CD14-positive monocyte (primary cell): ENCODE measurements at regions not wholly inside any gene's neighbourhood (a gene's known extent, or its start where the extent isn't known, plus 50 kb on each side); places are given as distances from the start of the nearest gene placed in this dataset.
"Not testable (repeated sequence)": the region's sequence is repeated elsewhere in the genome, so short reads cannot be mapped to it uniquely, and the experiment has no call there.

Source experiments
- DNase-seq, 3 donors: peaks; one replicate each; pipeline ENCODE4 v3.0.0-alpha.2; 2011 to 2022
- H2AFZ ChIP-seq: 2 replicates; pipeline ENCODE4 v1.6.0; 2012; ENCODE audit warnings: mild to moderate bottlenecking, low read depth, low read length, inconsistent platforms; ENCODE audit not compliant: insufficient read depth, poor library complexity, severe bottlenecking
- H3K27ac ChIP-seq, 2 donors: 1 replicate in 1 of 2; 2 replicates in 1 of 2; pipeline ENCODE4 v1.5.1; 2012 to 2013; ENCODE audit warnings: low read length in 2 of 2, control low read depth in 1 of 2, inconsistent platforms in 1 of 2, low read depth in 1 of 2, mild to moderate bottlenecking in 1 of 2
- H3K27me3 ChIP-seq, 2 donors: one replicate each; pipeline versions ENCODE4 v1.6.0 to v1.6.1; 2011 to 2013; ENCODE audit warnings: low read length in 2 of 2; ENCODE audit not compliant: control insufficient read depth in 2 of 2, insufficient read depth in 2 of 2
- H3K36me3 ChIP-seq, 2 donors: replicated peaks in 1 of 2; 1 replicate in 1 of 2; 2 replicates in 1 of 2; pipeline versions ENCODE4 v1.5.1 to v1.6.1; 2012 to 2013; ENCODE audit warnings: low read length in 2 of 2, control low read depth in 1 of 2, inconsistent platforms in 1 of 2, mild to moderate bottlenecking in 1 of 2; ENCODE audit not compliant: insufficient read depth in 2 of 2, control insufficient read depth in 1 of 2
- H3K4me1 ChIP-seq, 2 donors: 1 replicate in 1 of 2; 2 replicates in 1 of 2; pipeline versions ENCODE4 v1.5.1 to v1.6.1; 2012 to 2013; ENCODE audit warnings: low read length in 2 of 2, control low read depth in 1 of 2, inconsistent platforms in 1 of 2, mild to moderate bottlenecking in 1 of 2, moderate library complexity in 1 of 2; ENCODE audit not compliant: insufficient read depth in 2 of 2, control insufficient read depth in 1 of 2
- H3K4me2 ChIP-seq: replicated peaks from 2 replicates; pipeline ENCODE3; 2012; ENCODE audit warnings: low read length, moderate library complexity, mild to moderate bottlenecking; ENCODE audit not compliant: poor library complexity, severe bottlenecking; ENCODE audit errors: extremely low read depth
- H3K4me3 ChIP-seq, 3 experiments: fragments of 200-600 bp in 1 of 3; sonication (generic) in 1 of 3; replicated peaks in 1 of 3; 1 replicate in 2 of 3; 2 replicates in 1 of 3; pipeline ENCODE4 v1.5.1; 2011 to 2013; ENCODE audit warnings: low read length in 3 of 3, mild to moderate bottlenecking in 3 of 3, control low read depth in 2 of 3, low read depth in 2 of 3, inconsistent platforms in 1 of 3, moderate library complexity in 1 of 3
- H3K79me2 ChIP-seq: 2 replicates; pipeline ENCODE4 v1.6.0; 2012; ENCODE audit warnings: mild to moderate bottlenecking, control low read depth, inconsistent platforms, low read length, moderate library complexity; ENCODE audit not compliant: insufficient read depth
- H3K9ac ChIP-seq: 2 replicates; pipeline ENCODE4 v1.6.0; 2017; ENCODE audit warnings: low read length, mild to moderate bottlenecking; ENCODE audit not compliant: insufficient read depth, poor library complexity, severe bottlenecking
- H3K9me3 ChIP-seq, 2 donors: replicated peaks in 1 of 2; 1 replicate in 1 of 2; 2 replicates in 1 of 2; pipeline versions ENCODE4 v1.5.1 to v1.6.1; 2012 to 2013; ENCODE audit warnings: low read length in 2 of 2, control low read depth in 1 of 2; ENCODE audit not compliant: control insufficient read depth in 1 of 2, insufficient read depth in 1 of 2
- H4K20me1 ChIP-seq: 2 replicates; pipeline ENCODE4 v1.6.0; 2012; ENCODE audit warnings: mild to moderate bottlenecking, low read length, control low read depth, moderate library complexity; ENCODE audit not compliant: insufficient read depth
- H3K27ac Mint-ChIP-seq, 7 donors: one replicate each; pipeline ENCODE4 v1.8.0; 2020; ENCODE audit warnings: mild to moderate bottlenecking in 7 of 7, mixed read lengths in 7 of 7, moderate library complexity in 6 of 7, inconsistent platforms in 2 of 7
- H3K27me3 Mint-ChIP-seq, 3 donors: one replicate each; pipeline ENCODE4 v1.8.0; 2021 to 2022; ENCODE audit warnings: low read depth in 3 of 3, mild to moderate bottlenecking in 3 of 3, mixed read lengths in 3 of 3, moderate library complexity in 3 of 3, inconsistent platforms in 1 of 3
- H3K36me3 Mint-ChIP-seq, 2 donors: one replicate each; pipeline ENCODE4 v1.8.0; 2020; ENCODE audit warnings: mixed read lengths in 2 of 2, inconsistent platforms in 1 of 2, mild to moderate bottlenecking in 1 of 2
- H3K4me1 Mint-ChIP-seq: one replicate; pipeline ENCODE4 v1.8.0; 2020; ENCODE audit warnings: mild to moderate bottlenecking, mixed read lengths
- H3K4me3 Mint-ChIP-seq, 2 donors: one replicate each; pipeline ENCODE4 v1.8.0; 2020; ENCODE audit warnings: mild to moderate bottlenecking in 2 of 2, mixed read lengths in 2 of 2, moderate library complexity in 1 of 2
- H3K9me3 Mint-ChIP-seq, 7 donors: one replicate each; pipeline ENCODE4 v1.8.0; 2020 to 2022; ENCODE audit warnings: mixed read lengths in 7 of 7, mild to moderate bottlenecking in 6 of 7, moderate library complexity in 6 of 7, inconsistent platforms in 2 of 7
- WGBS: methylation state at CpG from one replicate; pipeline ENCODE4 v1.1.5; 2013; ENCODE audit warnings: missing lambda C conversion rate; ENCODE audit not compliant: insufficient coverage; 5-methylcytosine and 5-hydroxymethylcytosine counted together
- intact Hi-C, 2 donors: fragments of 100-400 bp; cut with micrococcal nuclease; formaldehyde crosslinking; loops; one replicate each; pipeline versions ENCODE4 v1.15.0 to v1.15.1; 2023
- TF ChIP-seq, protein P1 (sequence below): fragments of 200-600 bp; IDR thresholded peaks from one replicate; pipeline ENCODE4 v1.8.0; 2022; ENCODE audit warnings: antibody characterized with exemption, mild to moderate bottlenecking

- Mint-ChIP-seq H3K27ac (no peak overlapping the region), H3K4me3 (no peak overlapping the region)
Observed at GRCh38 chr1:101371259-101371658, 134.4 kb downstream of the S1PR1 start.

DNA sequence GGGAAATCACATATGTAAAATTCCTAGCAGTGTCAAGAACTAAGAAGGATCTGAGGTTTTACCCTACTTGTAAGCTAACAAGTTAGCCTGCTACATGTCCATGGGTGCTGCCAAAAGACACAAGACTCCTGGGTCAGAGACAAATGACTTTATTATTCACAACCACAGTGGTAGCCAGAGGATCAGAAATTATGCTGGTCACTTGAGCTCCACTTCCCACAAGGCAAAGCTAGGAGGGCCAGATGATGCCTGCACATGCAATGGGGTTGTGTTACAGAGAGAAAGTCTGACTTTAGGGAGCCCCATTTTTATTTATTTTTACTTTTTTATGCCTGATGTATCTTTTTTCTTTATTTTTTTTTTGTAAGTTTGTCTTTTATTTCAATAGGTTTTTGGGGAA is 136.8 kb downstream of the S1PR1 start:
- H4K20me1 ChIP-seq = no peaks in the 10 kb centered on the region
- no peaks in the 10 kb centered on the region for H3K36me3 Mint-ChIP-seq
- TF ChIP-seq, protein P1, sequence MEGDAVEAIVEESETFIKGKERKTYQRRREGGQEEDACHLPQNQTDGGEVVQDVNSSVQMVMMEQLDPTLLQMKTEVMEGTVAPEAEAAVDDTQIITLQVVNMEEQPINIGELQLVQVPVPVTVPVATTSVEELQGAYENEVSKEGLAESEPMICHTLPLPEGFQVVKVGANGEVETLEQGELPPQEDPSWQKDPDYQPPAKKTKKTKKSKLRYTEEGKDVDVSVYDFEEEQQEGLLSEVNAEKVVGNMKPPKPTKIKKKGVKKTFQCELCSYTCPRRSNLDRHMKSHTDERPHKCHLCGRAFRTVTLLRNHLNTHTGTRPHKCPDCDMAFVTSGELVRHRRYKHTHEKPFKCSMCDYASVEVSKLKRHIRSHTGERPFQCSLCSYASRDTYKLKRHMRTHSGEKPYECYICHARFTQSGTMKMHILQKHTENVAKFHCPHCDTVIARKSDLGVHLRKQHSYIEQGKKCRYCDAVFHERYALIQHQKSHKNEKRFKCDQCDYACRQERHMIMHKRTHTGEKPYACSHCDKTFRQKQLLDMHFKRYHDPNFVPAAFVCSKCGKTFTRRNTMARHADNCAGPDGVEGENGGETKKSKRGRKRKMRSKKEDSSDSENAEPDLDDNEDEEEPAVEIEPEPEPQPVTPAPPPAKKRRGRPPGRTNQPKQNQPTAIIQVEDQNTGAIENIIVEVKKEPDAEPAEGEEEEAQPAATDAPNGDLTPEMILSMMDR = no peak
- no peaks in the 10 kb centered on the region for H3K79me2 ChIP-seq
- no peak overlapping the region for H2AFZ ChIP-seq
- H3K27ac ChIP-seq = no peak overlapping the region
- H3K27me3 Mint-ChIP-seq = peaks cover 0 to 1% (median 0%) of the 10 kb centered on the region in 3 donors
- no peak for DNase-seq
- H3K9me3 Mint-ChIP-seq = peaks cover 0 to 10% (median 5%) of the 10 kb centered on the region in 7 donors
- H3K4me3 ChIP-seq = no peak overlapping the region
- H3K4me1 ChIP-seq = no peaks in the 10 kb centered on the region
- H3K4me1 Mint-ChIP-seq = no peaks in the 10 kb centered on the region
- H3K4me3 Mint-ChIP-seq = no peak overlapping the region
- H3K4me2 ChIP-seq = no peak overlapping the region
- intact Hi-C loops = no loop called here
- no peaks in the 10 kb centered on the region for H3K36me3 ChIP-seq
- H3K27ac Mint-ChIP-seq = no peak overlapping the region
- H3K9ac ChIP-seq = no peak overlapping the region
- H3K9me3 ChIP-seq = no peaks in the 10 kb centered on the region
- H3K27me3 ChIP-seq = no peaks in the 10 kb centered on the region

More at GRCh38 chr1:101371259-101371658, 134.4 kb downstream of the S1PR1 start:
- no peaks in the 10 kb centered on the region for H4K20me1 ChIP-seq
- no peaks in the 10 kb centered on the region for H3K9me3 ChIP-seq
- TF ChIP-seq, protein P1 = no peak
- Mint-ChIP-seq H3K36me3 (no peaks in the 10 kb centered on the region), H3K4me1 (no peaks in the 10 kb centered on the region), H3K27me3 (peaks cover 0 to 1% (median 0%) of the 10 kb centered on the region in 3 donors), H3K9me3 (peaks cover 0 to 10% (median 5%) of the 10 kb centered on the region in 7 donors)
- no peak for DNase-seq
- no peaks in the 10 kb centered on the region for H3K27me3 ChIP-seq
- H3K27ac ChIP-seq = no peak overlapping the region
- no peaks in the 10 kb centered on the region for H3K4me1 ChIP-seq
- H3K9ac ChIP-seq = no peak overlapping the region
- intact Hi-C loops = no loop called here
- H3K4me3 ChIP-seq = no peak overlapping the region
- H3K36me3 ChIP-seq = no peaks in the 10 kb centered on the region
- no peak overlapping the region for H3K4me2 ChIP-seq
- H3K79me2 ChIP-seq = no peaks in the 10 kb centered on the region
- H2AFZ ChIP-seq = no peak overlapping the region

DNA sequence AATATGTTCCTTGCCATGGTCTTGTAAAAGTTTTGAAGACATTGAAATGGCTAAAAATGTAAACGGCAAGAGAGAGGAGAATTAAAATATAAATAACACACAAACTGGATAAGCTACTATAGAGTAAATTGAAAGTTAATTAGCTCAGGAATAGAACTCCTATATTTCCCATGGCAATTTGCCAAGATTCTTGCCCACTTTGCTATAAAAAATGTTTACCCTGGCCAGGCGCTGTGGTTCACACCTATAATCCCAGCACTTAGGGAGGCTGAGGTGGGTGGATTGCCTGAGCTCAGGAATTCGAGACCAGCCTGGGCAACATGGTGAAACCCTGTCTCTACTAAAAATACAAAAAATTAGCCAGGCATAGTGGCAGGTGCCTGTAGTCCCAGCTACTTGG is 138.6 kb downstream of the S1PR1 start:
- intact Hi-C loops = not testable (repeated sequence)

More for the DNA sequence above, 138.6 kb downstream of the S1PR1 start:
- H3K4me3 ChIP-seq, H3K36me3 Mint-ChIP-seq, H3K9me3 Mint-ChIP-seq, H3K9me3 ChIP-seq, H3K27ac ChIP-seq, H3K4me3 Mint-ChIP-seq, H4K20me1 ChIP-seq, H3K36me3 ChIP-seq, H3K4me1 Mint-ChIP-seq, H3K4me1 ChIP-seq, H3K4me2 ChIP-seq, H3K27ac Mint-ChIP-seq, H3K27me3 Mint-ChIP-seq, H3K9ac ChIP-seq, H2AFZ ChIP-seq, DNase-seq, H3K79me2 ChIP-seq, H3K27me3 ChIP-seq: not testable (repeated sequence)
- WGBS = no CpG with 5 or more reads among the region's 3 CpGs
